Smooth muscle cell (in vitro differentiated cells): ENCODE measurements at regions not wholly inside any gene's neighbourhood (a gene's known extent, or its start where the extent isn't known, plus 50 kb on each side); places are given as distances from the start of the nearest gene placed in this dataset.

Experiments
- DNase-seq: peaks from one replicate; lab custom pipeline; 2025; ENCODE audit not compliant: unreplicated experiment; lab: John Stamatoyannopoulos, UW
- H2AFZ ChIP-seq: fragments of 200-600 bp; sonication (generic); 2 replicates; pipeline ENCODE4 v1.6.0; 2016; ENCODE audit warnings: antibody characterized with exemption, low read depth, mild to moderate bottlenecking
- H3F3A ChIP-seq: fragments of 200-600 bp; sonication (generic); 2 replicates; pipeline ENCODE4 v1.6.0; 2017; ENCODE audit warnings: antibody characterized with exemption, low read depth
- H3K27ac ChIP-seq: fragments of 200-600 bp; sonication (generic); 2 replicates; pipeline ENCODE4 v1.5.1; 2016; ENCODE audit warnings: low read depth, mild to moderate bottlenecking
- H3K27me3 ChIP-seq: fragments of 200-600 bp; sonication (generic); 2 replicates; pipeline ENCODE4 v1.6.1; 2016; ENCODE audit warnings: low read depth, mild to moderate bottlenecking
- H3K36me3 ChIP-seq: fragments of 200-600 bp; sonication (generic); 2 replicates; pipeline ENCODE4 v1.5.1; 2016; ENCODE audit warnings: low read depth
- H3K4me1 ChIP-seq: fragments of 200-600 bp; sonication (generic); 2 replicates; pipeline ENCODE4 v1.5.1; 2016; ENCODE audit warnings: low read depth
- H3K4me2 ChIP-seq: fragments of 200-600 bp; sonication (generic); 2 replicates; pipeline ENCODE4 v1.6.0; 2016; ENCODE audit warnings: mild to moderate bottlenecking
- H3K4me3 ChIP-seq: fragments of 200-600 bp; sonication (generic); 2 replicates; pipeline ENCODE4 v1.5.1; 2016; ENCODE audit warnings: mild to moderate bottlenecking
- H3K79me2 ChIP-seq: fragments of 200-600 bp; sonication (generic); 2 replicates; pipeline ENCODE4 v1.6.0; 2016; ENCODE audit warnings: low read depth, mild to moderate bottlenecking
- H3K9ac ChIP-seq: fragments of 200-600 bp; sonication (generic); 2 replicates; pipeline ENCODE4 v1.6.0; 2016; ENCODE audit warnings: low read depth
- H3K9me3 ChIP-seq: fragments of 200-600 bp; sonication (generic); replicated peaks from 2 replicates; pipeline ENCODE4 v1.5.1; 2016; ENCODE audit warnings: low read depth
- H4K20me1 ChIP-seq: fragments of 200-600 bp; sonication (generic); 2 replicates; pipeline ENCODE4 v1.6.0; 2016; ENCODE audit warnings: low read depth
- WGBS: methylation state at CpG from one replicate; pipeline ENCODE4 v1.1.7; 2016; ENCODE audit warnings: low lambda C conversion rate; 5-methylcytosine and 5-hydroxymethylcytosine counted together
- TF ChIP-seq, protein P1 (sequence below): fragments of 200-600 bp; sonication (generic); IDR thresholded peaks from 2 replicates; pipeline ENCODE4 v1.5.1; 2017; ENCODE audit warnings: borderline replicate concordance, mild to moderate bottlenecking, antibody characterized with exemption; ENCODE audit not compliant: insufficient read depth, poor library complexity, severe bottlenecking

DNA sequence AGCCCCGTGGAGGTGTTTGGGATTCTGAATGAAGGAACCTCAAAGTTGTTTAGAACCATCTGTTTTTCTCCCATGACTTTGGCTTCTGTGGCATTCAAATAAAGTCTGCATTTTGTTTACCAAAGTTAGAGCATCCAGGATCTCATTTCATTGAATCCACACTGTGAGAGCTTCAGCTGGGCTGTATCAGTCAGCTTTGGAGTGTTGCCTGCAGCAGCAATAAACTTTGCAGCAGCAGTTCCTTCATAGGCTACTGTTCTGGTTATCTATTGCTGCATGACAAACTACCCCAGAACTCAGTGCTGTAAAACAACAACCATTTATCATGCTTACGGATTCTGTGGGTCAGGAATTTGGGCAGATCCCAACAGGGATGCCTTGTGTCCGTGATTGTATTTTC lies 1575.2 kb upstream of the LRRTM3 start:
- TF ChIP-seq, protein P1, sequence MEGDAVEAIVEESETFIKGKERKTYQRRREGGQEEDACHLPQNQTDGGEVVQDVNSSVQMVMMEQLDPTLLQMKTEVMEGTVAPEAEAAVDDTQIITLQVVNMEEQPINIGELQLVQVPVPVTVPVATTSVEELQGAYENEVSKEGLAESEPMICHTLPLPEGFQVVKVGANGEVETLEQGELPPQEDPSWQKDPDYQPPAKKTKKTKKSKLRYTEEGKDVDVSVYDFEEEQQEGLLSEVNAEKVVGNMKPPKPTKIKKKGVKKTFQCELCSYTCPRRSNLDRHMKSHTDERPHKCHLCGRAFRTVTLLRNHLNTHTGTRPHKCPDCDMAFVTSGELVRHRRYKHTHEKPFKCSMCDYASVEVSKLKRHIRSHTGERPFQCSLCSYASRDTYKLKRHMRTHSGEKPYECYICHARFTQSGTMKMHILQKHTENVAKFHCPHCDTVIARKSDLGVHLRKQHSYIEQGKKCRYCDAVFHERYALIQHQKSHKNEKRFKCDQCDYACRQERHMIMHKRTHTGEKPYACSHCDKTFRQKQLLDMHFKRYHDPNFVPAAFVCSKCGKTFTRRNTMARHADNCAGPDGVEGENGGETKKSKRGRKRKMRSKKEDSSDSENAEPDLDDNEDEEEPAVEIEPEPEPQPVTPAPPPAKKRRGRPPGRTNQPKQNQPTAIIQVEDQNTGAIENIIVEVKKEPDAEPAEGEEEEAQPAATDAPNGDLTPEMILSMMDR = no peak
- H2AFZ ChIP-seq = peak overlapping the region; percentile 5
- H3K27ac ChIP-seq = no peak overlapping the region
- H3K27me3 ChIP-seq = no peaks in the 10 kb centered on the region
- no peak overlapping the region for H3K4me2 ChIP-seq
- no peaks in the 10 kb centered on the region for H3K36me3 ChIP-seq
- H3K9me3 ChIP-seq = no peaks in the 10 kb centered on the region
- H3K4me3 ChIP-seq = no peak overlapping the region
- H3K9ac ChIP-seq = no peak overlapping the region
- DNase-seq = no peak
- WGBS = 8% methylated on average over 3 of the region's 3 CpGs
- peaks cover 7% of the 10 kb centered on the region for H3F3A ChIP-seq
- H3K4me1 ChIP-seq = no peaks in the 10 kb centered on the region
- H3K79me2 ChIP-seq = no peaks in the 10 kb centered on the region
- no peaks in the 10 kb centered on the region for H4K20me1 ChIP-seq

DNA sequence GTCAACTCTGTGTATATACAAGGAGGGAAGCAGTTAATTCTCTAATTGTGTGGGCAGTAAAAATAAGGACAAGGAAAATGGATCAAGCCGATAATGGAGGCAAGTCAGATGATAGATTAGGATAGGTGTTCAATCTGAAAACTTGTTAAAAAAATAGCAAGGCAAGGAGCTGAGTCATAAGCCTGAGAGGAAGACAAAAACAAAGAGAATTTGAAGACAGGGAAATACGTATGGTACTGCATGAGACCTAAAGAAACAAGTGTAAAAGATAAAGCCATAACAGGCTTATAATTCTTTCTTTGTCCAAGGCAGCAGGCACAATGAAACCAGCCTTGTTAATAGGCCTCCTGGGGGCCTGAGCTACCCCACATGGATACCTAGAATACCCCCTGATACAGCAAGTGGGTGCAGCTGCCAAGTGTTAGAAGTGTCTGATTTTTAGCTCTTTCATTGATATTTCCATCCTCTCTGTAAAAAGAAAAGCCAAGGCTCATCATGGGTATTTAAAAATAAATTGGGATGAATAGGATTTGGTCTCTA lies 1570.6 kb upstream of the LRRTM3 start:
- H3K36me3 ChIP-seq = no peaks in the 10 kb centered on the region
- peak overlapping the region; percentile 13 for H3K9ac ChIP-seq
- no peak overlapping the region for H3K27ac ChIP-seq
- H3F3A ChIP-seq = peaks cover 2% of the 10 kb centered on the region
- no peaks in the 10 kb centered on the region for H3K27me3 ChIP-seq
- peak overlapping the region; percentile 25 for H2AFZ ChIP-seq
- no peaks in the 10 kb centered on the region for H3K4me1 ChIP-seq
- no peaks in the 10 kb centered on the region for H3K9me3 ChIP-seq
- H3K4me3 ChIP-seq = no peak overlapping the region
- no peaks in the 10 kb centered on the region for H4K20me1 ChIP-seq
- H3K79me2 ChIP-seq = no peaks in the 10 kb centered on the region
- no peak overlapping the region for H3K4me2 ChIP-seq
- TF ChIP-seq, protein P1 = no peak
- no peak for DNase-seq
- 64% methylated on average over 2 of the region's 2 CpGs for WGBS

DNA sequence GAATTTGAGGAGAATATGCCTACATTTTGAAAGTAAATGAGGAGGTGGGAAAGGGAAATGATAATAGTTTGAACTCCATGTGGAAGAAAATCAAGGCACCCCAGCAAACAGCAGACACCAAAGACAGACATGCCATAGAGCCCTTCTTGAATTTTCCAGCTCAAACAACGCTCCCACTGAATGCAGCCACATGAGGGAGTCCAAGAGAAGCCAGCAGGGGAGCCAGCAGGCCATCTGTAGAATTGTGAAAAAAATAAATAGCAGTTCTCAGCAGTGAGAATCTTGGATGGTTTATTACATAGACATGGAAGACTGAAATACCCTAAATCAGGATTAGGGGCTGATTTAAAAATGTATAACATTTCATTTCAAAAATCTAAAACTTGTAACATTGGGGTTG lies 1567.3 kb upstream of the LRRTM3 start:
- Histone ChIP-seq H4K20me1 (no peaks in the 10 kb centered on the region), H3K36me3 (no peaks in the 10 kb centered on the region), H3K4me3 (no peak overlapping the region), H3K9ac (no peak overlapping the region), H3K79me2 (no peaks in the 10 kb centered on the region), H3K9me3 (no peaks in the 10 kb centered on the region), H2AFZ (no peak overlapping the region), H3K4me1 (no peaks in the 10 kb centered on the region), H3K27me3 (no peaks in the 10 kb centered on the region), H3K27ac (no peak overlapping the region), H3K4me2 (no peak overlapping the region), H3F3A (no peaks in the 10 kb centered on the region)
- 44% methylated on average over 1 of the region's 1 CpG for WGBS
- no peak for DNase-seq
- TF ChIP-seq, protein P1 = peak; percentile 54

DNA sequence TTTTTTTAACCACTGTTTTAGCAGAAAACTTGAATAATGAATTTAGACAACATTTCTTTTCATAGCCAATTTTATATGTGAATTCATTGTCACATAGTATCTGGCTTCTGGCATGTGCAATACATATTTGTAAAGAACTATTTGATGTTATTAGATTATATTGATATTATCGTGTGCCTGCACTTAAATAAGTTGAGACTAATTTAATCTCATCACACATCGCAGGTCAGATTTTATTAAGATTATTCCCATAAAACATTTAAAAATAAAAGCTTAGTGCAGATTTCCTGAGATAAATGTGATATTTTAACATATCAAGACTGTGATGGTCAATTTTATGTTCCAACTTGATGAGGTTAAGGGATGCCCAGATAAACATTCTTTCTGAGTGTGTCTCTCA lies 1565.3 kb upstream of the LRRTM3 start:
- WGBS = 95% methylated on average over 2 of the region's 2 CpGs
- H3F3A ChIP-seq = no peaks in the 10 kb centered on the region
- no peaks in the 10 kb centered on the region for H3K9me3 ChIP-seq
- TF ChIP-seq, protein P1 = no peak
- no peak overlapping the region for H3K27ac ChIP-seq
- no peak overlapping the region for H3K9ac ChIP-seq
- H3K4me2 ChIP-seq = no peak overlapping the region
- no peak for DNase-seq
- no peaks in the 10 kb centered on the region for H4K20me1 ChIP-seq
- no peak overlapping the region for H2AFZ ChIP-seq
- H3K4me3 ChIP-seq = no peak overlapping the region
- no peaks in the 10 kb centered on the region for H3K79me2 ChIP-seq
- no peaks in the 10 kb centered on the region for H3K4me1 ChIP-seq
- H3K36me3 ChIP-seq = no peaks in the 10 kb centered on the region
- H3K27me3 ChIP-seq = no peaks in the 10 kb centered on the region
